HL-60/S4 treated with retinoic acid at 250 ng/mL for 4 days and 3 days (cell line): ENCODE measurements at regions not wholly inside any gene's neighbourhood (a gene's known extent, or its start where the extent isn't known, plus 50 kb on each side); places are given as distances from the start of the nearest gene placed in this dataset.
"Not testable (repeated sequence)": the region's sequence is repeated elsewhere in the genome, so short reads cannot be mapped to it uniquely, and the experiment has no call there.

ENCODE experiments used
- in situ Hi-C: fragments of 300-500 bp; cut with MboI; formaldehyde crosslinking; loops from 2 replicates; pipeline ENCODE4 v1.7.0; 2022; ENCODE audit warnings: low sequenced_read_pairs

- in situ Hi-C loops = no loop called here
Observed at GRCh38 chr7:21304808-21305375, 123.0 kb upstream of the SP4 start.

- in situ Hi-C loops = no loop called here
Observed at GRCh38 chr7:21305455-21306235, 122.2 kb upstream of the SP4 start.

GRCh38 chr7:21314954-21315353 is 112.9 kb upstream of the SP4 start:
- in situ Hi-C loops = no loop called here

GRCh38 chr7:21317966-21318915 is 109.6 kb upstream of the SP4 start:
- in situ Hi-C loops = no loop called here

- in situ Hi-C loops = no loop called here
Observed at GRCh38 chr7:21318916-21319270, 109.0 kb upstream of the SP4 start.

DNA sequence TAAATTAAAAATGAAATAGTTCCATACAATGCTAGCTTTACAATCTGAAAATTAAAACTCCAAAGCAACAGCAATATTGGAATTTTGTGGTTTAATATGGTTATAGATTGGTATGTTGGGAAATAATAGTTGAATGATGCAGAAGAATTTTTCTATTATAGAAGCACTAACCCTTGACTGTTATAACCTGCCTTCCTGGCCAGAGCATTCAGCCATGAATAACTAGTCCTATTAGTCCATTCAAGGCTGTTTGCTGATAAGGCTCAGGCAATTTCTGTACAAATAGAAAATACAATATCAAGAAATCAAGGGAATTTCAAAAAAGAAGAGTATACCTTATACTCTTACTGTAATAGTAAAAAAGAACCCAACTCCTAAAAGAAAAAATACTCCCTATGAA is 101.6 kb upstream of the SP4 start:
- in situ Hi-C loops = no loop called here

DNA sequence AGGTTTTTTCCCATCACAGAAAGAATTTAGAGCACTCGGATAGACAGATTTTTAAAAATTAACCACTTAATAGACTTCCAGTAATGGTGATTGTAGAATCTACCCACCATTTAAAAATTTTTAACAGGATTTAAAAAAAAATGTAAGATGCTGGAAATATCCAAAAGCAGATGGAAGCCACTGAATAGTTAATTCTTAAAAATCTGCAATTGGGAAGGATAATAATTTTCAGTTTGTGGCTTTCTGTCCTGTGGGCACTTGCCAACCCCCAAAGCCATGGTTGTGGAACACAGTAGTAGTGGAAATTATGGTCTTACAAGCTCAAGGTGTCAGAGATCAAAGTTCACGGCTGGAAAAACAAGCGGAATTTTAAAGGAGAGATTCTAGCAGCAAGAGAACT is 101.0 kb upstream of the SP4 start:
- in situ Hi-C loops = no loop called here

DNA sequence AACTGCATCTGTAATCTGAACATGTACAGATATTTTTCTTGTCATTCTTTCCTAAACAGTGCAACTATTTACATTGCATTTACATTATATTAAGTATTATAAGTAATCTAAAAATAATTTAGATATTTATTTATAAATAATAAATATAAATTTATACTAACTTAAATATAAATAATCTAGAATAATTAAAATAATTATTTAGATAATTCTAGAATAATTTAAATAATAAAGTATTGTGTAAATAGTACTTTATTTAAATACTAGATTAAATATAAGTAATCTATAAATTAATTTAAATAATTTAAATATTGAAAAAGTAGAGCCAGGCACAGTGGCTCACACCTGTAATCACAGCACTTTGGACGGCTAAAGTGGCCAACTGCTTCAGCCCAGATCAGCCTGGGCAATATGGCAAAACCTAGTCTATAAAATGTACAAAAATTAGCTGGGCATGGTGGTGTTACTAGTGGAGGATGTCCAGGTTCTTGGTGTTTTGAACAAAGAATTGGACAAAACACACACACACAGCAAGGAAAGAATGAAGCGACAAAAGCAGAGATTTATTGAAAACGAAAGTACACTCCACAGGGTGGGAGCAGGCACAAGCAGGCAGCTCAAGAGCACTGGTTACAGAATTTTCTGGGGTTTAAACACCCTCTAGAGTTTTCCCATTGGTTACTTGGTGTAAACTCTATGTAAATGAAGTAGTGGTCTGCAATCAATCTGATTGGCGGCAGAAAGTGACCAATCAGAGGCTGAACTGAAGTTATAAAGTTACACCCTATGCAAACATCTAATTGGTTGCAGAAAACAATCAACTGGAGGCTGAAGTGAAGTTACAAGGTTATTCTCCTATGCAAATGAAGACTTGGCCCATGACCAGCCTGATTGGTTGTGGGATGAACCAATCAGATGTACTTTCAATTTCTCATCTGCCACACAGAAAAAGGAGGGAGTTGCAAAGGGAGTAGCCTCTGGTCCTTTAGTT is 100.2 kb upstream of the SP4 start:
- in situ Hi-C loops = no loop called here

DNA sequence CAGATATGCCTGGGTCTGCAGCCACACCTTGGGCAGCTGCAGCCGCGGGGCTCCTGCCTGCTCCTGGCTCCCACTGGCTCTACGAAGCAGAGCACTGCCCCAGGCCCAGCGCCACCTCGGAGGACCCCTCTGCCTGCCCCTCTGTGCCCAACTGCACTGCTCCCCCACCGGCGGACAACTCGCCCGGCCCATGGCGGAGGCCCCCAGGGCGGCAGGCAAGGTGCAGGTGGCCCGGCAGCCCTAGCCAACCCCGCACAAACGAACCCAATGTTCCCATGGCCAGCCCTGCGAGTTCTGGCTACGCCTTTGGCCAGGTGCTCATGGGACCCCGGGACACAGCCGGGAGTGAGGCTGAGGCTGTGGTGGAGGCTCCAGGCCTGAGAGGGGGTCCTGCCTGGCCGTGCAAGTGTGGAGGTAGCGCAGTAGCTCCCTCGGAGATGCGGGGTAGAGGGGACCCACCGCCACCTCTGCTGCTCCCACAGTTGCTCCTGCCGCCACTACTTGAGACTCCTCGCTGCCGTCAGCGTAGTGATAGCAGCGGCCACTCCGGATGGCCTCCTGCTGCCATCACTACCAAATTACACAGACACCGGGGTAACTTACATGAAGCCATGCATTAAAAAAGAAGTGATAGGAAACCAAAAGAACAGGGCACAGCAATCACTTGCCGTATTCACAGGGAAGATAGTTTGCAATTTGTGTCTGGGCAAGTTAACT is 97.3 kb upstream of the SP4 start:
- in situ Hi-C loops = no loop called here

DNA sequence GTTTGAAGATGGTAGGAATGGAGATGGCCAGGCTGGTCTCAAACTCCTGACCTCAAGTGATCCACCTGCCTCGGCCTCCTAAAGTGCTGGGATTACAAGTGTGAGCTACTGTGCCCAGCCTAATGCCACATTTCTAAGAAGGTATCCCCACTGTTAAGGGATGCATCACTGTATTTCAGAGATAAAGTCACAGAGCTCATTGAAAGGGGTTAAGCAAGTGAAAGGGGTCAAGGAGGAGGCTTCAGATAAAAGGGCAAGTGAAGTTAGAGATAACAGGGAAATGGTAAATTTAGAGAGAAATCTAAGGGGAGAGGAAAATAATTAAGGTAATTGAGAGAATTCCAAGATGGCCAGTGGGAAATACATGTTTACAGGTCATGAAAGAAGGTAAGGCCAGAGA is 93.0 kb upstream of the SP4 start:
- in situ Hi-C loops = no loop called here

- in situ Hi-C loops = no loop called here
Observed at GRCh38 chr7:21336743-21337142, 91.1 kb upstream of the SP4 start.

DNA sequence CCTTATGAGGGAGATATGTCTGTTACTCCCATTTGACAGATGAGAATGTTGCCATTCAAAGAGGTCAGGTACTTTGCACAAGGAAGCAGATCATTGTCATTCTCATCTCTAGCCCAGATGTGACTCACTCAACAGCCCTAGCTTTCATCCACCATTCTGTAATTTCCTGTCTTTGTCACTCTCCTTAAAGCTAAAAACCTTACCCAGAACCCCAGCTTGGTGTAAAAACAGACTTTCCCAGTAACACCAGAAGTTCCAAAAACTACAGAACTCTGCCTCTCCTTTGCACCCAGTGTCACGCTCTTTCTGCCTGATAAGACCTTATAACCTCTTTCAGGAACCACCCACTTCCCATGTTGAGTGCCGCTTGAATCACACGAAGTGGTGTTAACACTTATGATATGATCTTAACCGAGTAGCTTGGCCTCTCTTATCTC is 89.1 kb upstream of the SP4 start:
- in situ Hi-C loops = no loop called here

- in situ Hi-C loops = not testable (repeated sequence)
Observed at GRCh38 chr7:21344900-21345299, 83.0 kb upstream of the SP4 start.

DNA sequence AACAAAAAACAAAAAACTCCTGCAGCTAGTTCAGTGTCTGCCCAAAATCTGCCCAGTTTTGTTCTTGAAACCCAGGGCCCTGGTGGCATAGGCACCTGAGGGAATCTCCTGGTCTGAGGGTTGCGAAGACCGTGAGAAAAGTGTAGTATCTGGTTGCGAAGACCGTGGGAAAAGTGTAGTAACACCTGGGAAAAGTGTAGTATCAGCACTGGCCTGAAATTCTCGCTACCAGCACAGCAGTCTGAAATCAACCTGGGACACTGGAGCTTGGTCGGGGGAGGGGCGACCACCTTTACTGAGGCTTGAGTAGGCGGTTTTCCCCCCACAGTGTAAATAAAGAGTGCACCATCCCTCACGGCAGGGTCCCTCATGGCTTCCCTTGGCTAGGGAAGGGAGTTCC is 82.5 kb upstream of the SP4 start:
- in situ Hi-C loops = no loop called here

- in situ Hi-C loops = no loop called here
Observed at GRCh38 chr7:21346297-21346696, 81.6 kb upstream of the SP4 start.

- in situ Hi-C loops = no loop called here
Observed at GRCh38 chr7:21352540-21353387, 75.1 kb upstream of the SP4 start.

DNA sequence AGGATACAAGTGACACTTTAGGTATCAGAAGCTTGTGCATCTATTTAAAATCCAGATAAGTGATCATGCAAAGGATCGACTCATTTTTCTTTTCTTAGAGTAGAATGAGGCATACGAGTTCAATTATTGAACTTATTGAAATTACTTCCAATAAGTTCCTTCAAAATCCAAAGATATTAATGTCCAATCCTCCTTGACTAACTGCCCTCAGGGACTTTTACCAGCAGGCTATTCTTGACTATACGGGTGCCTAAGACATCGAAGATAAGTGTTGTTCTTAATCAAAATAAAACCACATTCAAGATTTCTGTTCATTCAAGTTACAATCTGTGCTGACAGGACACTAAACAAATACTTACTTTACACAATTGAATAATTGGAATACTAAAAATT is 74.5 kb upstream of the SP4 start:
- in situ Hi-C loops = no loop called here

DNA sequence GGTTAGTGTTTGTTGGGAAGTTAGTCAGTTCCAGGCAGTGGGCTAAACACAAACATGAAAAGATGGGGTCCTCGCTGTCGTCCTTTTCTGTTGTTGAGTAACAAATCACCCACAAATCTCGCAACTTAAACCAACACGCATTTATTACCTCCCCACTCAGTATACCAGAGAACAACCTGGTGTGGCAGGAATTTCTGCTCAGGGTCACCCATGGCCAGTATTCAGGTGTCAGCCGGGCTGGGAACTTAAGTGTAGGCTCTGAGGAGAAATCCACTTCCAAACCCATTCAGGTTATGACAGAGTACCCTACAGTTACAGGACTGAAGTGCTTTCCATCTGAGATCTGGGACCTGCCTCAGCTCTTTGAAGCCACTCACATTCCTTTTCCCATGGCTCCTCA is 73.6 kb upstream of the SP4 start:
- in situ Hi-C loops = no loop called here

- in situ Hi-C loops = no loop called here
Observed at GRCh38 chr7:21355406-21355874, 72.4 kb upstream of the SP4 start.
